Stimulated activated CD4-positive, alpha-beta T cell treated with anti-CD3 and anti-CD28 coated beads, Interleukin-2, amount 100 ng/mL, for 4 hours (primary cell): ENCODE measurements at regions not wholly inside any gene's neighbourhood (a gene's known extent, or its start where the extent isn't known, plus 50 kb on each side); places are given as distances from the start of the nearest gene placed in this dataset.

Source experiments
- DNase-seq: peaks from one replicate; pipeline ENCODE4 v3.0.0-alpha.2; 2020; ENCODE audit warnings: low read depth

DNA sequence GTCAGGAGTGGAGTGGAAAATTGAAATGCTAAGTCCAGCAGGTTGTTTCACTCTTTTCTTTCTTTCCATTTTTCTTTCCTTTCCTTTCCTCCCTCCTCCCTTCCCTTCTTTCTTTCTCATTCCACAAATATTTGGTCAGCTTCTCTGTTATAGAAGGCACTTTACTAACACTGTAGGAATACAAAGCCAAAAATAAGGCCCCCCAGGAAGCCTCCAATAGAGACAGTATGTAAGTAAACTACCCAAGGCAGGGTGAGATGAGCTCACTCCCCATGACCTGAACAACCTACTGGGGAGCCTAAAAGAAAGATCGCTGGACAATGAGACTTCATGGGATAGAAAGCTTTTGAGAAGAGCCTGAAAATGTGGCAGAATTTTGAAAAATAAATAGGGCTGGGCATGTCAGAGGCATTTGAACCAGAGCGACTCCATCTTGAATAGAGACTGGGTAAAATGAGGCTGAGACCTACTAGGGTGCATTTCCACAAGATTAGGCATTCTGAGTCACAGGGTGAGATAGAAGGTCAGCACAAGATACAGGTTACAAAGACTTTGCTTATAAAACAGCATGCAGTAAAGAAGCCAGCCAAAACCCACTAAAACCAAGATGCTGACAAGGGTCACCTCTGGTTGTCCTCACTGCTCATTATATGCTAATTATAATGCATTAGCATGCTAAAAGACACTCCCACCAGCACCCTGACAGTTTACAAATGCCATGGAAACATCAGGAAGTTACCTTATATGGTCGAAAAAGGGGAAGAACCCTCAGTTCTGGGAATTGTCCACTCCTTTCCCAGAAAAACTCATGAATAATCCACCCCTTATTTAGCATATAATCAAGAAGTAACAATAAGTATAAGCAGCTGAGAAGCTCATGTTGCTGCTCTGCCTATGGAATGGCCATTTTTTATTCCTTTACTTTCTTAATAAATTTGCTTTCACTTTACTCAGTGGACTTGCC, 158.9 kb upstream of the EGFLAM start:
- DNase-seq: no peak

DNA sequence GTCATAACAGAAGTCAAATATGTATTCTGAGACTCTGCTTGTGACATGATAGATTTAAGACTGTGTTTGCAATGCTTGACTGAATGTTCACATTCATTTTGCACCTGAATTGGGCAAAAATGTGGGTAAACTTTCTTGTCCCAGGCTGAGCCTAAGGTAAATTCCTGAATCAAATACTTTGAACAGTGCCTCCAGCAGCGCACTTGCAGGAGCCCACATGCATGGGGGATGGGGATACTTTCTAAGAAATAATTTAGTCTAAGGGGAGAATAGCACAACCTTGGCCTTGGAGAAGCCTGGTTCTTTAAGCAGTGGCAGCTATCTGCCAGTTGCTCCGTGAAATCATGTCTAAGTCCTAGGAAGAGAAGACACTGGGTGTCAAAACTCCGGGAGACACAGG, 163.5 kb upstream of the EGFLAM start:
- DNase-seq: no peak

DNA sequence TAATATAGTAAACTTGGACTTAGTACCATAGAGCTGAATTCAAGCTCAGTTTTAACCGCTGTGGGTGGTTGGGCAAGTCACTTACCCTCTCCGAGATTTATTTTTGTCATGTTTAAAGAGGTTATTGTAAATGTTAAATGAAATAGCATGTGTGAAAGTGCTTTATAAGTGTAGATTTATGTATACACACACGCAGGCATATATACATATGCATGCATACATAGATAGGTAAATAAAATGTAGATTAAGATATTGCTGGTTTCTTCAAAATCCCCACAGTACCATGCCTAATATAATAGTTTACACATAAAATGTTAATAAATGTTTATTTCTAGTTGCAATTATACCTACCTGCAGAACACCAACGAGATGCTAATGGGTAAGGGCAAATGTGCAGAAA, 164.5 kb upstream of the EGFLAM start:
- no peak for DNase-seq

DNA sequence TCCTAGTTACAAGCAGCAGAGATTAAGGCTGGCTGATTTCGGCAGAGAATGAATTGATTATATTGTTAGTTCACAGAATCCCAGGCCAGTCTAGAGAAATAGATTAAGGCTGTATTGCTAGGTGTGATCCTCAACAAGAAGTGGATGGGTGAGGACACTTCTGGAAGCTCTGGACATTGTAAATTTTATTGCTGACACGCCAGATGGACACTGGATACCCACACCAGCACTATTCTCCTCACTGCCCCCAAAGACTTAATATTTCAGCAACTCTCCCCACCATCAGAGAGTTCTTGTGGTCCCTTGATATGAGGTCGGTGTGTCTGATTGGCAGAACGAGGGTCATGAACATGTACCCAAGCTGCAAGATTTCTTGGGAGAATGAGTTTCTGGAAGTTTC, 171.6 kb upstream of the EGFLAM start:
- no peak for DNase-seq

DNA sequence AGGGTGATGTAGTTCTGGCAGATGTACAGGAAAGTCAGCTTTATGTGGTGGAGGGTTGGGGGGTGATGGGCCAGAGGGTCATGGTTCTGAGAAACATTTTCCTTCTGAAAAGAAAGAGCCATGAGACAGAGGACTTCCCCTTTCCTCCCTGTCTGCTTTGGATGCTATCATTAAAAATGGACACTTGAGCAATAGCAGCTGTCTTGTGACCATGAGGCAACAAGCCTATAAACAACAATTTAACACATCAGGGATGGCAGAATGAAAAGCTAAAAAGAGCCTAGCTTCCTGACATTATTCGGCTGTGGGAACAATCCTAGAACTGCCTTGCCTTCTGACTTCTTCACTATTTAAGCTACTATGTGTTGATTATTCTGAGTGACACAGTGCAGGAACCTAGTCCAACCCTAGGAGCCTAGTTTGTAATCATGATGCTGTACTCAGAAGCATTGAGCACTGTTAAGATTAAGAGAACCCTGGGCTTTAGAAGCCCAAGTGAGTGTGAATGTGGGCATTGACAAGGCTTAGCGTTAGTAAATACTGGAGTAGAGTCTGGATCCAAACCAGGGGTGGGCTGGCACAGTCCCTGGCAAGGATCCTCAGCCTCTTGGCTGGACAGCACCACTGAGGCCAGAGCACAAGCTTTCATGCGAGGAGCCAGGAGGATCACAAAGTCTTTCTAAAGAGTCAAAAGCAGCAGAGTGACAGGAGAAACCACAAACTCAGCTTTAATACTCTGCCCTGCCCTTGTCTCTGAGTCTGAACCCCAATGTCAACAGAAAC, 178.5 kb upstream of the EGFLAM start:
- DNase-seq: no peak

DNA sequence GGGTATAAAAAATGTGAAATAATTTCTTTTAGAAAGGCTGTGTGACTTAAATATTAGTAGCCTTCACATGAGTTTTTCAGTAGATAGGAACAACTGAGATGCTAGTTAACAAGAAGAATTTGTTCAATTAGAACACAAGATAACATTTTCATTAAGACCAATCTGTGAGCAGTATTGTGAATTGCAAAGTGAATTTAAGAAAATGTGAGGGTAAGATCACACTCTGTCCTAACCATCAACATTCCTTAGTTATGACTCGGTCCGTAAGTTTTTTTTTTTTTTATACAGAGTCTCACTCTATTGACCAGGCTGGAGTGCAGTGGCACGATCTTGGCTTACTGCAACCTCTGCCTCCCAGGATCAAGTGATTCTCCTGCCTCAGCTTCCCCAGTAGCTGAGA, 180.2 kb upstream of the EGFLAM start:
- no peak for DNase-seq

DNA sequence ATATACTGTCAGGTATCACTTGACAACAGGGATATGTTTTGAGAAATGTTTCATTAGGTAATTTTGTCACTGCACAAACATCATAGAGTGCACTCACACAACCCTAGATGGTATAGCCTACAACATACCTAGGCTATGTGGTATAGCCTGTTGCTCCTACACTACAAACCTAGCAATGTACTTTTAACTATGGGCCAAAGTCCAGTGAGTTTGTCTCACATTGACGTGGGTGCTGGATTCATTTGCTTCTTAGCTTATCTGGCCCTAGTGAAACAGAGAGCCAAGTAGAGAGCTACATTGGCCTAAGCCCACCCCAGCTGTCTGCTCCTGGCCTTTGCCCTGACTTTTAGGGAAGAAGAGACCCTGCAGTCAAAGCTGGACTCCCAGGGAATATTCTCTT, 180.7 kb upstream of the EGFLAM start:
- DNase-seq: no peak

DNA sequence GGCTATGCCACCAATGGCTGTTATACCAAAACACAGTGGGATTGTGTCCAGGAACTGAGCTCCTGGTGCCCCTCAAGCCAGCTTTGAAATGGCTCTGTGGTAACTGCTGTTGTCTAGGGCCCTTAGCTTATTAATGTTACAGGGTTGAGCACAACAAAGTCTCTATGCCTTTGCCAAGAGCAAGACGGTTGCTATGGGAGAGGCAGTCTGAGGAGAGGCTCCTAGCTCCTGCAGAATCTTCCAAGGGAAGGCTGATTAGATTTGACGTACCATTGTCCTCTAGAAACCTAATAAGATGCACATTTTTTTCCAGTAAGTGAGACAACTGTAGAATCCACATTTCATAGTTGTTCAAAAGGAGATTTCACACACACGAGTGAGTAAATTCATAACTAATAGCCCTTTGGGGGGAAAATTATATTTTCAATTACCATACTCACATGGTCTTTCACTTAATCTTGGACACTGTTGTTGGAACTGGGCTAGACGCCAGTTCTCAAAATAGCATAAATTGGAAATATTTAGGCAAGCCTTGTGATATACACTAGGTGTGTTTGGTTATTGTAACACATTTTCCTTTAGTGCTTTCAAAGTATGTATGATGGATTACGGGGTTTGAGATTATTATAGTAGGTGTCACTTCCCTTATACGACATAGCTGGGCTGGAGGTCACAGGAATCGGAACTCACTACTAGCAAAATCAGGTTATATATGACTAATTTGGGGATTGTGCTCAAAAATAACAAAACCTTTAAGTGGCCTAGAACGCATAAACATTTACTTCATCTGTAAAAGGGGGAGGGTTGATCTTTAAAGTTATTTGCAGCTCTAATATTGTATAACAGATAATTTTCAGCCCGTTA, 186.3 kb upstream of the EGFLAM start:
- no peak for DNase-seq

DNA sequence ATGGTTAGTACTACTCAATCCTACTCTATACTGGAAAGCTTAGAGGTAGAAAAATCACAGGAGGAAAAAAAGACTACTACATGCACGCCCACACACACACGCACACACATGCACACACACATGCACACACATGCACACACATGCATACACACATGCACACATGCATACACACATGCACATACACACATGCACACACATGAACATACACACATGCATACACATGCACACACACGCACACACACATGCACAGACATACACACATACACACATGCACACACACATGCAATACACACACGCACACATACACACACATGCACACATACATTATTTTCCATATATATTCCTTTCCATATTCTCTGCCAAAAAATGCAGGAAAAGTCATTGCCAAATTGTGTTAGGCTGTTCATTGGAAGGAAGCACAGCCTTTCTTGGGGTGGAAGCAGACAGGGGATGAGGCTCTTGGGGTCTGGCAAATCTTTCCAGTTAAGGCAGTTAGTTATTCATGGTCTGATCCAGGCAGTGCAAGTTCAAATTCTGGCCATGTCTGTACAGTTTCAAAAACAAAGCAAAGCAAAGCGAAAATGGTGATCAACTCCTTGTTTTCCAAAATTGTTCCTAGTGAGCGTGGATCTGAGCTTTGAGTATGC, 187.9 kb upstream of the EGFLAM start:
- no peak for DNase-seq

DNA sequence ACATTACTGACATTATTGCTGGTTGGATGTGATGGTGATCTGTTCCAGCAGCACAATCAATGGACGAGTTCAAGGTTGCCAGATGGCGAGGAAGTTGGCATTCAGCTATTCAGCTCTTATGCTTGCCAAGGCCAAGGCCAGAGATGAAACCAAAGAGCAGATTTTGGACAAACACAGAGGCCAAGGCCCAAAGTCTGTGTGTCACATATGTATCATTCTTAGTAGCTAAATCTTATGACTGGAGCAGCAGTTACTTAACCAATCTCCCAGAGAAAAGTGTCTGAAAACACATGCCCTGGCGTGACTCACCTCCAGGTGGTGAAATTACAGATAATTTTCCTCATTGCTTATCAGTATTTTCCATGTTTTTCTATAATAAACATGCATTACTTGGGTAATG, 189.0 kb upstream of the EGFLAM start:
- DNase-seq: no peak

DNA sequence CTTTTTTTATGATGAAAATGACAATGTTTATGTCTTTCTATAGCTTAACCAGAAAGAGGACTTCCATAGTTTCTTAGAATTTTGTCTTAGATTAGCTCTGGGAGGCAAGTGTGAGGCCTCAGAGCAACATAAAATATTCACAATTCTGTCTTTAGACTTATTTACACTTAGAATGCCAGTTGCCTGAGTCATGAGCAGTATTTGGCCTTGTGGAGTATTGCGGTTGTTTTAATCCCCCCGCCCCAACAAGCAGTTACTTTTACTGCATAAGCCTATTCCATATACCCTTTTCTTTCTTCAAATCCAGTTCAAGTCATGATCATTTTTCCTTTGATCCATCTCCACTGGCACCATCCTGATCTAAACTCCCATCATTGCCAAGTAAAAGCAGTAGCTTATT, 198.0 kb upstream of the EGFLAM start:
- DNase-seq: no peak

DNA sequence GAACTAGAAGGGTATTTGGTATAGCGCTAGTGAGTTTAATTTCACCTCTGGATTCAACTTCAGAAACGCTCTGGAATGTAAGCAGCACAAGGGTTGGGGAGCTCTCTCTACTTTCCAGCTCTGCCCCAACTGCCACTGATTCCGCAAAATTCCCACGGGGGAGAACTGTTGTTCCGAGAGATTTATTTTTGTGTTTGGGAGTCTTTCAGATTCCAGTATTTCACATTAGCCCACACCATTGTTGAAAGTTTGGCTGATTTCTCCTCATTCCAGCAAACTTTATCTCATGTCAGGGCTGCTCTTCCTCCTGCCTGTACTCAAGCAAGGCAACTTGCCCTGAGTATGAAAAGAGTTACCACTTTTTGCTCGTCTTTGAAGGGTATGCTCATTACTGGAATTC, 198.5 kb upstream of the EGFLAM start:
- DNase-seq: no peak

DNA sequence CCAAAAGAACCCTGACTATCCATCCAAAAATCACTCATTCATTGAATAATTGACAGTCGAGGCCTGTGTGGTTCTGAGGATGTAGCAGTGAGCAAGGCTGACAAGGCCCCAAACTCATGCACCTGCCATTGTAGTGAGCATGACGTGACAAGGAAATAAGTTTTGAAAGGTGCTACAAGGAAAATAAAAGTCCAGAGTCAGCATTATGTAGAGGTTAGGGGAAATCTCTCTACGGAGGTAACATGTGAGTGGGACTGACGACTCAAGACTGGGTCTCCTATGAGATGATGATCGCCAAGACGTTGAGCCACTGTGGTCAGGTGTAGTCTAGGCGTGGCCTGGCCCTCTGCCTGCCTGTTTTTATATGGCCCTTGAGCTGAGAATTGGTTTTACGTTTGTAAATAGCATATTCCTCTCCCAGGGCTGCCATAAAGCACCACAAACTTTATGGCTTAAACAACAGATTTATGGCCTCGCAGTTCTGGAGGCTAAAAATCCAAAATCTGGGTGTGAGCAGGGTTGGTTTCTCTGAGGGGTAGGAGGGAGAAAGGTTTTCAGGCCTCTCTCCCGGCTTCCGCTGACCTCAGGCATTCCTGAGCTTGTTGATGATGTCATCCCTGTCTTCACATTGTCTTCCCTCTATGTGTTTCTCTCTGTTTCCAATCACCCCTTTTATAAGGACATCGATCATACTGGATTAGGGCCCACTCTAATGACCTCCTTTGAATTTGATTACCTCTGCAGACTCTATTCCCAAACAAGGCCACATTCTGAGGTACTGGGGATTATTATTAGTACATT, 206.4 kb upstream of the EGFLAM start:
- DNase-seq: no peak

DNA sequence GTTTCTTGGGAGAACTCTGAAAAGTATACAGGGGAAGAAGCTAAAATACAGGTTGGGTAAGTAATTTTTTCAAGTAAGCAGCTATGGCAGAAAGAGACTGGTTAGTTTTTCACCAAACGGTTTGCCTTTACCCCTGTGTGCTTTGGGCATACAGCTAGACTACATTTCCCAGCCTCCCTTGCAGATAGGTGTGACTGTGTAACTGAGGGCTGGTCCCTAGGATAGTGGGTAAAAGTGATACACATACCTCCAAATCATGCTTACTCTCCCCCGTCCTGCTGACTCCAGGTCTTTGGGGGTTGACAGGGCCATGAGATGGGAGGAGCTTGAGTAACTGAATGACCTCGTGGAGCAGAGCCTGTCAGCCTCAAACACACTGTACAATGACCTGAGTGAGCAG, 208.6 kb upstream of the GDNF start:
- DNase-seq: no peak

DNA sequence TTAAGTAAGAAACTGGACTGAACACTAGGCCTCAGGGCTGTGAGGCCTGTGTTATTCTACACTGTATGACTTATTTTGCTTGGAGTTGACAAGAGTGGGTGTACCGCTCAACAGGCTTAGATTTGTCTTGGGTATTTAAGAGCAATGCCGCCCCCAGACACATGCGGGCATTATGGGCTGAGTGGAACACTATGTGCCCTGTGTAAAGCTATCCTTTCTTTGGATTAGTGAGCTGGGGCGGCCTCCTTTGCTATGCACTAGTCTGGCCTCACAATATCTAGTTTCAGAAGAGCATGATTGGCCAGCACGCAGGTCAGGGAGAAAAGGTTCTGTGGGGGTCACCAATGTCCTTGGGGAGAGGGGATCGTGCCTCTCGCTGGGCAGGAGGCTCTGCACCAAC, 206.3 kb upstream of the GDNF start:
- DNase-seq: no peak

DNA sequence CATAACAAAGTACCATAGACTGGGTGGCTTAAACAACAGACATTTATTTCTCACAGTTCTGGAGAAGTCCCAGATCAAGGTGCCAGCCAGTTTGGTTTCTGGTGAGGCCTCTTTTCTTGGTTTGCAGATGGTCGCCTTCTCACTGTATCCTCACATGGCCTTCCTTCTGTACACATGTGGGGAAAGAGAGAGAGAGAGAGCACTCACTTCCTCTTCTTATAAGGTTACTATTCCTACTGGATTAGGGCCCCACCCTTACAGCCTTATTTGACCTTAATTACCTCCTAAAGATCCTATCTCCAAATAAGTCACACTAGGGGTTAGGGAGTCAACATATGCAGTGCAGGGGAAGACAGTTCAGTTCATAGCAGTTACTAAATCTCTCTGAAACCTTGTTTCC, 205.6 kb upstream of the GDNF start:
- no peak for DNase-seq

DNA sequence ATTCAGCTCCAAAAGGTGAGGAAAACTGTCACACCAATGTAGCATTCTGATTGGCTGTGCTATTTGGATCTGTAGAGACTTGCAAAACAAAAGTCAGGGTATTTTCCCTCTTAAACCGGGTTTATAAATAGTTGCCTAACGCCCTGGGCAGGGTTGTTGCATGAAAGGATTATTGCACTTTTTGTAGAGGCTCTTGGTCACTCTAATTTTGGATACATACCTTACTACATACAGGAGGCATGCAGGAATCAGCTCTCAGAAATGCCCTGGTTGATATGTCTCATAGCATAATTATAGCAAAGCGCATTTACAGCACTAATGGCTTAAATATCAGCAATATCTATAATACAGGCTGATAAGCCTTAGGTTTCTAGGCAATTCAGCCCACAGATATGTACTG, 200.0 kb upstream of the GDNF start:
- no peak for DNase-seq

DNA sequence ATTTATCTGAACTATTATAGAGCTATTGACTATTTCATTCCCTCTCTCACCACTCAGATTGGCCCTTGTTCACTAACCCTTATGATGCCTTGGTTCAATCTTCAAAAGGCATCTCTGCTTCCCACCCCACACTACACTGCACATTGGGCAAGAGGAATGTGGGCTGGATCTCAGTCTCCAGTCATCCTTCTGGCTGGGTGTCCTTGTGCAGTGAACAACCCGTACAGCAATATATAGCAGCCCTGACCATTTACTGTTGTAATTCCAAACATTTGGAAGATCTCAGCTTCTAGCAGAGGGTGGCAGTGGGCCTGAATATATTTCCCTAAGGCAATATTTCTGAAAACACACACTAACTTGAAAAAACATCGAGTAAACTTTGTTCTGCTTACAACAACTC, 199.2 kb upstream of the GDNF start:
- DNase-seq: no peak

DNA sequence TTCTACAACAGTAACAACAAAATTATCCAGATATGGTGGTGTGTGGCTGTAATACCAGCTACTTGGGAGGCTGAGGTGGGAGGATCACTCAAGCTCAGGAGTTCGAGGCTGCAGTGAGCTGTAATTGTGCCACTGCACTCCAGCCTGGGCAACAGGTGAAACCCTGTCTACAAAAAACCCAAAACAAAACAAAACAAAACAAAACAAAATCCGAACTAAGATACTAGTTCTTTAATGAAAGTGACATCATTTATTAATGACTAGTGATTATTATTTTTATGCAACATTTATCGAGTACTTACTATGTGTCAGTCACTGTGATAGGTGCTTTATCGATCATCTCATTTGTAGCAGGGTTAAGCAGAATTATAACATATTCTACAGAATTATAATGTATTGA, 196.9 kb upstream of the GDNF start:
- DNase-seq: no peak

DNA sequence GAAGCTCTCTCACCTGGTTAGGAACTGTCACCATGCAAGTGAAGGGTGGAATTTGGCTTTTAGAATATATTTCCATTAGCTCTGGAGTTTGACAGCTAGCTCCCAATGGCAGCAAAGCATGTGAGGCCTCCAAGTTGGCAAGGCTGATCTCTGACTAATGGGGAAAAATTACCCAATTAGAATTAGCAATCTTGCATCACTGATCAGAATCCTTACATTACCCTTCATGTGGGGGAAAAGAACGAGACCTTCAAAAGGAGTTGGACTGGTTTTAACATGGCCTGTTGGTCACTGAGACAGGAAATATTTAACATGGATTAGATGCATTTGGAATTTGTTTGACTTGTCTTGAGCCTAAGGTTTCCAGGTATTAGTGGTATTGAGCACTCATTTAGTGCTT, 192.3 kb upstream of the GDNF start:
- DNase-seq: no peak

DNA sequence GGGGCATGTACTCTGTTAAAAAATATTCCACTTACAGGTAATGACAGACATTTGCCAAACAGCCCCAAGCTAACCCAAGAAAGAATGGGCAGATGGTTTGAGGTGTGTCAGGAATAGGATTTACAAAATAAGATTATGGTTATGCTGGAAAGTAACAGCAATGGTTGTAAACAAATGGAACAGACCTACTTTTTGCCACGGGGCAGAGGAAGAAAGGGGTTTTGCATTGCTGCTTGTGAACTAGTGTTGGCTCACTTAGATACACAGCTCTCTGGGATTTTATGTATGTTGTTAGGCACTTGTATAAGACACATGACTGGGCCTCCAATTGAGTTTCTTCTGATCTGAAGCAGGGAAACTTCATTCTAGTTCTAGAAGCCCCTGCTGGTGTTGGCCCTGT, 191.5 kb upstream of the GDNF start:
- no peak for DNase-seq
